Astrocyte of the cerebellum (primary cell): ENCODE measurements at regions not wholly inside any gene's neighbourhood (a gene's known extent, or its start where the extent isn't known, plus 50 kb on each side); places are given as distances from the start of the nearest gene placed in this dataset.

Source experiments
- DNase-seq: peaks from one replicate; pipeline ENCODE4 v3.0.0-alpha.2; 2011; ENCODE audit warnings: low read depth
- H3K4me3 ChIP-seq: 2 replicates; pipeline ENCODE4 v1.5.1; 2011; ENCODE audit warnings: mild to moderate bottlenecking, low read depth, low read length, moderate library complexity
- in situ Hi-C: cut with HindIII; loops from 2 replicates; pipeline ENCODE4 v1.10.0; 2017; ENCODE audit warnings: low sequenced_read_pairs
- TF ChIP-seq, protein P1 (sequence below): IDR thresholded peaks from 2 replicates; pipeline ENCODE4 v1.5.1; 2012; ENCODE audit warnings: low read length, low read depth, moderate library complexity, mild to moderate bottlenecking; ENCODE audit errors: missing control alignments

- TF ChIP-seq, protein P1, sequence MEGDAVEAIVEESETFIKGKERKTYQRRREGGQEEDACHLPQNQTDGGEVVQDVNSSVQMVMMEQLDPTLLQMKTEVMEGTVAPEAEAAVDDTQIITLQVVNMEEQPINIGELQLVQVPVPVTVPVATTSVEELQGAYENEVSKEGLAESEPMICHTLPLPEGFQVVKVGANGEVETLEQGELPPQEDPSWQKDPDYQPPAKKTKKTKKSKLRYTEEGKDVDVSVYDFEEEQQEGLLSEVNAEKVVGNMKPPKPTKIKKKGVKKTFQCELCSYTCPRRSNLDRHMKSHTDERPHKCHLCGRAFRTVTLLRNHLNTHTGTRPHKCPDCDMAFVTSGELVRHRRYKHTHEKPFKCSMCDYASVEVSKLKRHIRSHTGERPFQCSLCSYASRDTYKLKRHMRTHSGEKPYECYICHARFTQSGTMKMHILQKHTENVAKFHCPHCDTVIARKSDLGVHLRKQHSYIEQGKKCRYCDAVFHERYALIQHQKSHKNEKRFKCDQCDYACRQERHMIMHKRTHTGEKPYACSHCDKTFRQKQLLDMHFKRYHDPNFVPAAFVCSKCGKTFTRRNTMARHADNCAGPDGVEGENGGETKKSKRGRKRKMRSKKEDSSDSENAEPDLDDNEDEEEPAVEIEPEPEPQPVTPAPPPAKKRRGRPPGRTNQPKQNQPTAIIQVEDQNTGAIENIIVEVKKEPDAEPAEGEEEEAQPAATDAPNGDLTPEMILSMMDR = no peak
- no peak overlapping the region for H3K4me3 ChIP-seq
- no peak for DNase-seq
- in situ Hi-C loops = no loop called here
Measured at GRCh38 chr16:87108278-87108677, 208.9 kb downstream of the C16orf95 start.

DNA sequence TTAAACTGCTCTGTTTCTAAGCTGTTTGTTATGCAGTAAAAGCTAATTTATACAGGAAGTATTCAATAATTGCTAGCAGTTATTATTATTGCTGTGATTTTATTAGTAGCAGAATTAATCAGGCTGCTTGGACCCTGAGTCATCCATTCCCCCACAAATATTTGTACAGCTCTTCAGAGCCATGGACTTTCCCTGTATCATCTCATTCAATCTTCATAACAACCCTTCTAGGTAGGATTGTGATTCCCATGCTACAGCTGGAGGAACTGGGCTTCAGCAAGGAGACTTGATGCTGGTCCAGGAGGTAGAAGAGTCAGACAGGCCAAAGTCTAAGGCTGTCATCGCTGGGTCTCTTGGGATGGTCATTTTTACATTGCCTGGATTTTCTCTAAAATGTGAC, 208.3 kb downstream of the C16orf95 start:
- H3K4me3 ChIP-seq = no peak overlapping the region
- TF ChIP-seq, protein P1 = no peak
- in situ Hi-C loops = no loop called here
- no peak for DNase-seq

- H3K4me3 ChIP-seq = no peak overlapping the region
- no peak for DNase-seq
- TF ChIP-seq, protein P1 = no peak
- in situ Hi-C loops = no loop called here
Measured at GRCh38 chr16:87114832-87115231, 202.4 kb downstream of the C16orf95 start.

DNA sequence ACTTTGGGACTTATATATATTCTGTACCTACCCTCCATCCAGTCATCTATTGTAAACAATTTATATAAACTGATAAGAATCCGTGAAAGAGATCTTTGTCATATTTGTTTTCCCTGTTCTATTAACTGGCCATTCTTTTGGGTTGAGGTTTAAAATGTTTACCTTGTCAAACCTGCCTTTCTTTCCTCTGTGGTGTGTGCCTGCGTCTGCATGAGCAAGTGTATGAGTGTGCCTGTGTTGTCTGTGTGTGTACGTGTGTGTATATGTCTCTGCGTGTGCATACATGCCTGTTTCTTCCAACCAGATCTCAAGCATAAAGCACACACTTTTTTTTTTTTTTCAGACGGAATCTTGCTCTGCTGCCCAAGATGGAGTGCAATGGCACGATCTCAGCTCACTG, 201.5 kb downstream of the C16orf95 start:
- H3K4me3 ChIP-seq = no peak overlapping the region
- no peak for DNase-seq
- in situ Hi-C loops = no loop called here
- TF ChIP-seq, protein P1 = no peak

DNA sequence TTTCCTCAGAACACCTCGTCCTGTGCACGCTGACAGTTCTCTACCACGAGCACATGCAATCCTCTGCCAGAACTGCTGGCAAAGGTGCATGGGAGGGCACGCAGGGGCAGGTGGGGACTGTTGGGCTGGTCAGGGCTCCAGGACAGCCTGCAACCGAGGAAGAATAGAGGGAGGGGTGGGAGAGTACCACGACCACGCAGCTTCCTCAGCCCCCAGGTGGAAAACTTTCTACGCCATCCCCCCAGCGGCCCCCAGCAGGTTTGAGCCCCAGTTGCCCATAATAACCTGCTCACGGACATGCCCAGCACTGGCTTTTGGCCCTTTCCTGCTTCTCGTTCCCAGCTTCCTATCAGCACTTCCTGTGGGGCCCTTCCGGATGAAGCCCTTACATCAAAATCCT, 199.3 kb downstream of the C16orf95 start:
- DNase-seq = no peak
- TF ChIP-seq, protein P1 = no peak
- in situ Hi-C loops = no loop called here
- no peak overlapping the region for H3K4me3 ChIP-seq

DNA sequence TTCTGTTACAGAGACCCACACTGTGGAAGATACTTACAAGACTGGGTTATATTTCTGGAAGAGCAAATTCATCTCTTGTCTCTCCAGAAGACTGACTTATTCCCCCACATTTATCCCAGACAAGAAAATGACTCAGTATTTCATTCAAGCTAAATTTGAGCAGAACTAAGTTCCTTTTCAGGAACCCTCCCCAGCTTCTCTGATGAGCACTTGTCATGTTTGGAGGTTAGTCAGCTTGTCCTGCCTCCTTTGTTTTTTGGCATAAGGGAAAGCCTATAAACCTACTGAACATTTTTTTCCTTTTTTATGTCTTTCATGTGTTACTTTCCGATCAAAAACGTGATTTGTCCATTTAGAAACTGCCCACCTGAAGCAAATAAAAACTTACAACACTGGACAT, 198.0 kb downstream of the C16orf95 start:
- H3K4me3 ChIP-seq = no peak overlapping the region
- TF ChIP-seq, protein P1 = no peak
- no peak for DNase-seq
- in situ Hi-C loops = no loop called here

GRCh38 chr16:87119748-87120147, 197.4 kb downstream of the C16orf95 start:
- no peak for DNase-seq
- in situ Hi-C loops = no loop called here
- no peak overlapping the region for H3K4me3 ChIP-seq
- TF ChIP-seq, protein P1 = no peak
